GM23338 (cell line): ENCODE measurements at regions not wholly inside any gene's neighbourhood (a gene's known extent, or its start where the extent isn't known, plus 50 kb on each side); places are given as distances from the start of the nearest gene placed in this dataset.
"Not testable (repeated sequence)": the region's sequence is repeated elsewhere in the genome, so short reads cannot be mapped to it uniquely, and the experiment has no call there.

Experiments used
- ATAC-seq: fragments of 200-7000 bp; cut with Tn5 transposase; 3 replicates; pipeline ENCODE4 v1.9.1; 2020
- DNase-seq: peaks from one replicate; pipeline ENCODE4 v3.0.0-alpha.2; 2015; ENCODE audit warnings: low spot score
- H2AFZ ChIP-seq: fragments of 200-600 bp; sonication (generic); 2 replicates; pipeline ENCODE4 v1.8.0; 2016; ENCODE audit warnings: antibody characterized with exemption, mild to moderate bottlenecking, moderate library complexity
- H3F3A ChIP-seq: fragments of 200-600 bp; sonication (generic); replicated peaks from 2 replicates; pipeline ENCODE4 v1.8.0; 2017; ENCODE audit warnings: antibody characterized with exemption, mixed run types, low read depth
- H3K27ac ChIP-seq: fragments of 200-600 bp; sonication (generic); 2 replicates; pipeline ENCODE4 v1.6.1; 2016; ENCODE audit warnings: low read depth
- H3K27me3 ChIP-seq: fragments of 200-600 bp; sonication (generic); 2 replicates; pipeline ENCODE4 v1.8.0; 2016; ENCODE audit warnings: mild to moderate bottlenecking, mixed run types, moderate library complexity; ENCODE audit not compliant: insufficient read depth
- H3K36me3 ChIP-seq: fragments of 200-600 bp; sonication (generic); 2 replicates; pipeline ENCODE4 v1.8.0; 2016; ENCODE audit warnings: mild to moderate bottlenecking; ENCODE audit not compliant: insufficient read depth
- H3K4me1 ChIP-seq: fragments of 200-600 bp; sonication (generic); 2 replicates; pipeline ENCODE4 v1.8.0; 2016; ENCODE audit warnings: mild to moderate bottlenecking, moderate library complexity; ENCODE audit not compliant: insufficient read depth
- H3K4me2 ChIP-seq: fragments of 200-600 bp; sonication (generic); 2 replicates; pipeline ENCODE4 v1.7.1; 2017; ENCODE audit warnings: mixed run types
- H3K4me3 ChIP-seq: fragments of 200-600 bp; sonication (generic); 2 replicates; pipeline ENCODE4 v1.6.1; 2016; ENCODE audit warnings: mixed run types
- H3K79me2 ChIP-seq: fragments of 200-600 bp; sonication (generic); replicated peaks from 2 replicates; pipeline ENCODE4 v1.8.0; 2017; ENCODE audit warnings: mild to moderate bottlenecking; ENCODE audit not compliant: insufficient read depth
- H3K9me2 ChIP-seq: fragments of 200-600 bp; sonication (generic); 2 replicates; pipeline ENCODE4 v1.8.0; 2017; ENCODE audit not compliant: insufficient read depth
- H4K20me1 ChIP-seq: fragments of 200-600 bp; sonication (generic); replicated peaks from 2 replicates; pipeline ENCODE4 v1.8.0; 2017; ENCODE audit warnings: mild to moderate bottlenecking; ENCODE audit not compliant: insufficient read depth
- H3K27ac Mint-ChIP-seq: 2 replicates; pipeline ENCODE4 v1.8.0; 2020; ENCODE audit warnings: inconsistent platforms, mild to moderate bottlenecking, moderate library complexity, mixed read lengths
- H3K27me3 Mint-ChIP-seq: 3 replicates; pipeline ENCODE4 v1.8.0; 2022; ENCODE audit warnings: low read depth, mild to moderate bottlenecking, moderate library complexity, mixed read lengths, inconsistent platforms; ENCODE audit not compliant: insufficient read depth, poor library complexity
- H3K36me3 Mint-ChIP-seq: 3 replicates; pipeline ENCODE4 v1.8.0; 2021; ENCODE audit warnings: low read depth, mild to moderate bottlenecking, inconsistent platforms, moderate library complexity, mixed read lengths
- H3K4me1 Mint-ChIP-seq: 3 replicates; pipeline ENCODE4 v1.8.0; 2020; ENCODE audit warnings: mild to moderate bottlenecking, inconsistent platforms, mixed read lengths
- H3K4me3 Mint-ChIP-seq: 3 replicates; pipeline ENCODE4 v1.8.0; 2021; ENCODE audit warnings: moderate library complexity, mild to moderate bottlenecking, inconsistent platforms, mixed read lengths
- H3K9me3 Mint-ChIP-seq: 3 replicates; pipeline ENCODE4 v1.8.0; 2020; ENCODE audit warnings: moderate library complexity, mild to moderate bottlenecking, inconsistent platforms, mixed read lengths
- JUNB ChIP-seq: IDR thresholded peaks from one replicate; pipeline ENCODE4 v1.6.1; 2016; ENCODE audit warnings: antibody characterized with exemption; ENCODE audit not compliant: unreplicated experiment
- POLR2AphosphoS5 ChIP-seq: IDR thresholded peaks from 2 replicates; pipeline ENCODE4 v1.6.1; 2016; ENCODE audit warnings: antibody characterized with exemption, low read depth
- ZNF114 ChIP-seq: fragments of 250-450 bp; sonication (Bioruptor Pico); IDR thresholded peaks from 2 replicates; pipeline ENCODE4 v1.5.0; 2020; ENCODE audit warnings: mild to moderate bottlenecking, moderate library complexity
- ZNF331 ChIP-seq: fragments of 250-450 bp; sonication (Bioruptor Pico); IDR thresholded peaks from 2 replicates; pipeline ENCODE4 v1.5.0; 2020; ENCODE audit warnings: low read depth, mild to moderate bottlenecking, moderate library complexity
- TF ChIP-seq, protein P1 (sequence below): IDR thresholded peaks from 2 replicates; pipeline ENCODE4 v1.6.1; 2016; ENCODE audit warnings: antibody characterized with exemption
- TF ChIP-seq, protein P2 (sequence below): fragments of 250-450 bp; sonication (Bioruptor Pico); IDR thresholded peaks from 2 replicates; pipeline ENCODE4 v1.5.0; 2020; ENCODE audit warnings: mild to moderate bottlenecking, moderate library complexity
- TF ChIP-seq, protein P3 (sequence below), 2 experiments: fragments of 200-600 bp in 1 of 2; sonication (generic) in 1 of 2; conservative IDR thresholded peaks; 2 replicates each; pipeline versions ENCODE4 v1.5.1 to v1.6.1; 2016 to 2017; ENCODE audit warnings: antibody characterized with exemption in 2 of 2, low read depth in 2 of 2, mild to moderate bottlenecking in 2 of 2, moderate library complexity in 1 of 2

DNA sequence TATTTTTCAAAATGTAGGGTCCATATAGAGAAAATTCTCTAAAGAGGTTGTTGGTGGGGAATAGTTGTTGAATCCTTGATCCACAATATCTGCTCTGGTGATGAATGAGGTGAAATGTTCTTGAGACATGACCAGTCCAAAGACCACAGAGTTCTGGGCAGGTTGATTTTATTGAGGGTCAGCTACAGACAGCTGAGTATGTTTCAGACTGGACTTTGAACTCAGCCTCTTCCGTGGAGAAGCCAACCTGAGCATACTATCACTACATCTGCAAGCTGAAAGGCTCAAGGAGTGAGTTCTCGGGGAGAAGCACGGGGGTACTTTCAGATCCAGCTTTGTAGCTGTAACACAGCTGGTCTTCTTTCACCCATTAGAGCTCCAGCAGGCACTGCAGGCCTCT lies 168.4 kb upstream of the NPY2R start (continued):
- TF ChIP-seq, protein P1, sequence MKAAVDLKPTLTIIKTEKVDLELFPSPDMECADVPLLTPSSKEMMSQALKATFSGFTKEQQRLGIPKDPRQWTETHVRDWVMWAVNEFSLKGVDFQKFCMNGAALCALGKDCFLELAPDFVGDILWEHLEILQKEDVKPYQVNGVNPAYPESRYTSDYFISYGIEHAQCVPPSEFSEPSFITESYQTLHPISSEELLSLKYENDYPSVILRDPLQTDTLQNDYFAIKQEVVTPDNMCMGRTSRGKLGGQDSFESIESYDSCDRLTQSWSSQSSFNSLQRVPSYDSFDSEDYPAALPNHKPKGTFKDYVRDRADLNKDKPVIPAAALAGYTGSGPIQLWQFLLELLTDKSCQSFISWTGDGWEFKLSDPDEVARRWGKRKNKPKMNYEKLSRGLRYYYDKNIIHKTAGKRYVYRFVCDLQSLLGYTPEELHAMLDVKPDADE = no peak
- TF ChIP-seq POLR2AphosphoS5 (no peak), JUNB (no peak)

GRCh38 chr4:155042014-155042413 lies 166.4 kb upstream of the NPY2R start:
- Histone ChIP-seq H3K4me1 (no peaks in the 10 kb centered on the region), H3K79me2 (no peaks in the 10 kb centered on the region), H4K20me1 (no peaks in the 10 kb centered on the region), H3K36me3 (no peaks in the 10 kb centered on the region), H3K4me3 (no peak overlapping the region), H3K27ac (no peak overlapping the region), H3K4me2 (no peak overlapping the region), H3F3A (no peaks in the 10 kb centered on the region), H2AFZ (no peak overlapping the region), H3K9me2 (0 out of 2 replicates have a peak, but pooled peaks cover 5% of the 10 kb centered on the region), H3K27me3 (no peaks in the 10 kb centered on the region)
- no peaks in the 10 kb centered on the region for H3K36me3 Mint-ChIP-seq
- no peak overlapping the region for H3K4me3 Mint-ChIP-seq
- ATAC-seq (no peak), DNase-seq (no peak)
- TF ChIP-seq ZNF114 (CRISPR knock-in tag) = no peak
- TF ChIP-seq POLR2AphosphoS5 = no peak
- no peak for TF ChIP-seq ZNF331 (CRISPR knock-in tag)
- TF ChIP-seq, protein P2, sequence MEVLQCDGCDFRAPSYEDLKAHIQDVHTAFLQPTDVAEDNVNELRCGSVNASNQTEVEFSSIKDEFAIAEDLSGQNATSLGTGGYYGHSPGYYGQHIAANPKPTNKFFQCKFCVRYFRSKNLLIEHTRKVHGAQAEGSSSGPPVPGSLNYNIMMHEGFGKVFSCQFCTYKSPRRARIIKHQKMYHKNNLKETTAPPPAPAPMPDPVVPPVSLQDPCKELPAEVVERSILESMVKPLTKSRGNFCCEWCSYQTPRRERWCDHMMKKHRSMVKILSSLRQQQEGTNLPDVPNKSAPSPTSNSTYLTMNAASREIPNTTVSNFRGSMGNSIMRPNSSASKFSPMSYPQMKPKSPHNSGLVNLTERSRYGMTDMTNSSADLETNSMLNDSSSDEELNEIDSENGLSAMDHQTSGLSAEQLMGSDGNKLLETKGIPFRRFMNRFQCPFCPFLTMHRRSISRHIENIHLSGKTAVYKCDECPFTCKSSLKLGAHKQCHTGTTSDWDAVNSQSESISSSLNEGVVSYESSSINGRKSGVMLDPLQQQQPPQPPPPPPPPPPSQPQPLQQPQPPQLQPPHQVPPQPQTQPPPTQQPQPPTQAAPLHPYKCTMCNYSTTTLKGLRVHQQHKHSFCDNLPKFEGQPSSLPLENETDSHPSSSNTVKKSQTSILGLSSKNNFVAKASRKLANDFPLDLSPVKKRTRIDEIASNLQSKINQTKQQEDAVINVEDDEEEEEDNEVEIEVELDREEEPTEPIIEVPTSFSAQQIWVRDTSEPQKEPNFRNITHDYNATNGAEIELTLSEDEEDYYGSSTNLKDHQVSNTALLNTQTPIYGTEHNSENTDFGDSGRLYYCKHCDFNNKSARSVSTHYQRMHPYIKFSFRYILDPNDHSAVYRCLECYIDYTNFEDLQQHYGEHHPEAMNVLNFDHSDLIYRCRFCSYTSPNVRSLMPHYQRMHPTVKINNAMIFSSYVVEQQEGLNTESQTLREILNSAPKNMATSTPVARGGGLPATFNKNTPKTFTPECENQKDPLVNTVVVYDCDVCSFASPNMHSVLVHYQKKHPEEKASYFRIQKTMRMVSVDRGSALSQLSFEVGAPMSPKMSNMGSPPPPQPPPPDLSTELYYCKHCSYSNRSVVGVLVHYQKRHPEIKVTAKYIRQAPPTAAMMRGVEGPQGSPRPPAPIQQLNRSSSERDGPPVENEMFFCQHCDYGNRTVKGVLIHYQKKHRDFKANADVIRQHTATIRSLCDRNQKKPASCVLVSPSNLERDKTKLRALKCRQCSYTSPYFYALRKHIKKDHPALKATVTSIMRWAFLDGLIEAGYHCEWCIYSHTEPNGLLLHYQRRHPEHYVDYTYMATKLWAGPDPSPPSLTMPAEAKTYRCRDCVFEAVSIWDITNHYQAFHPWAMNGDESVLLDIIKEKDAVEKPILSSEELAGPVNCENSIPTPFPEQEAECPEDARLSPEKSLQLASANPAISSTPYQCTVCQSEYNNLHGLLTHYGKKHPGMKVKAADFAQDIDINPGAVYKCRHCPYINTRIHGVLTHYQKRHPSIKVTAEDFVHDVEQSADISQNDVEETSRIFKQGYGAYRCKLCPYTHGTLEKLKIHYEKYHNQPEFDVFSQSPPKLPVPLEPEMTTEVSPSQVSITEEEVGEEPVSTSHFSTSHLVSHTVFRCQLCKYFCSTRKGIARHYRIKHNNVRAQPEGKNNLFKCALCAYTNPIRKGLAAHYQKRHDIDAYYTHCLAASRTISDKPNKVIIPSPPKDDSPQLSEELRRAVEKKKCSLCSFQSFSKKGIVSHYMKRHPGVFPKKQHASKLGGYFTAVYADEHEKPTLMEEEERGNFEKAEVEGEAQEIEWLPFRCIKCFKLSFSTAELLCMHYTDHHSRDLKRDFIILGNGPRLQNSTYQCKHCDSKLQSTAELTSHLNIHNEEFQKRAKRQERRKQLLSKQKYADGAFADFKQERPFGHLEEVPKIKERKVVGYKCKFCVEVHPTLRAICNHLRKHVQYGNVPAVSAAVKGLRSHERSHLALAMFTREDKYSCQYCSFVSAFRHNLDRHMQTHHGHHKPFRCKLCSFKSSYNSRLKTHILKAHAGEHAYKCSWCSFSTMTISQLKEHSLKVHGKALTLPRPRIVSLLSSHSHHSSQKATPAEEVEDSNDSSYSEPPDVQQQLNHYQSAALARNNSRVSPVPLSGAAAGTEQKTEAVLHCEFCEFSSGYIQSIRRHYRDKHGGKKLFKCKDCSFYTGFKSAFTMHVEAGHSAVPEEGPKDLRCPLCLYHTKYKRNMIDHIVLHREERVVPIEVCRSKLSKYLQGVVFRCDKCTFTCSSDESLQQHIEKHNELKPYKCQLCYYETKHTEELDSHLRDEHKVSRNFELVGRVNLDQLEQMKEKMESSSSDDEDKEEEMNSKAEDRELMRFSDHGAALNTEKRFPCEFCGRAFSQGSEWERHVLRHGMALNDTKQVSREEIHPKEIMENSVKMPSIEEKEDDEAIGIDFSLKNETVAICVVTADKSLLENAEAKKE = no peak
- TF ChIP-seq, protein P3, sequence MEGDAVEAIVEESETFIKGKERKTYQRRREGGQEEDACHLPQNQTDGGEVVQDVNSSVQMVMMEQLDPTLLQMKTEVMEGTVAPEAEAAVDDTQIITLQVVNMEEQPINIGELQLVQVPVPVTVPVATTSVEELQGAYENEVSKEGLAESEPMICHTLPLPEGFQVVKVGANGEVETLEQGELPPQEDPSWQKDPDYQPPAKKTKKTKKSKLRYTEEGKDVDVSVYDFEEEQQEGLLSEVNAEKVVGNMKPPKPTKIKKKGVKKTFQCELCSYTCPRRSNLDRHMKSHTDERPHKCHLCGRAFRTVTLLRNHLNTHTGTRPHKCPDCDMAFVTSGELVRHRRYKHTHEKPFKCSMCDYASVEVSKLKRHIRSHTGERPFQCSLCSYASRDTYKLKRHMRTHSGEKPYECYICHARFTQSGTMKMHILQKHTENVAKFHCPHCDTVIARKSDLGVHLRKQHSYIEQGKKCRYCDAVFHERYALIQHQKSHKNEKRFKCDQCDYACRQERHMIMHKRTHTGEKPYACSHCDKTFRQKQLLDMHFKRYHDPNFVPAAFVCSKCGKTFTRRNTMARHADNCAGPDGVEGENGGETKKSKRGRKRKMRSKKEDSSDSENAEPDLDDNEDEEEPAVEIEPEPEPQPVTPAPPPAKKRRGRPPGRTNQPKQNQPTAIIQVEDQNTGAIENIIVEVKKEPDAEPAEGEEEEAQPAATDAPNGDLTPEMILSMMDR (conservative IDR thresholded peaks at IDR 0.05; ENCODE audit: low read depth in 2 of 2) = no peak
- no peaks in the 10 kb centered on the region for H3K27me3 Mint-ChIP-seq
- H3K4me1 Mint-ChIP-seq = no peaks in the 10 kb centered on the region
- H3K9me3 Mint-ChIP-seq = peaks cover 4% of the 10 kb centered on the region; the same call in 1 of the 3 replicates
- H3K27ac Mint-ChIP-seq = no peak overlapping the region

DNA sequence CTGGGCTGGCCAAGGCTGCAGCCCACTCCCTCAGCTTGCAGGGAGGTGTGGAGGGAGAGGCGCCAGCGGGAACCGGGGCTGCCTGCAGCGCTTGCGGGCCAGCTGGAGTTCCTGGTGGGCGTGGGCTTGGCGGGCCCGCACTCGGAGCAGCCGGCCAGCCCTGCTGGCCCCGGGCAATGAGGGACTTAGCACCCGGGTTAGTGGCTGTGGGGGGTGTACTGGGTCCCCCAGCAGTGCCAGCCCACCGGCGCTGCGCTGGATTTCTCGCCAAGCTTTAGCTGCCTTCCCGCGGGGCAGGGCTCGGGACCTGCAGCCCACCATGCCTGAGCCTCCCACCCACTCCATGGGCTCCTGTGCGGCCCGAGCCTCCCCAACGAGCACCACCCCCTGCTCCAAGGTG lies 164.2 kb upstream of the NPY2R start:
- H3K27ac ChIP-seq, H3K4me3 ChIP-seq, DNase-seq, H3F3A ChIP-seq, H3K27me3 ChIP-seq, H3K4me1 Mint-ChIP-seq, H3K79me2 ChIP-seq, H3K4me1 ChIP-seq, H3K27me3 Mint-ChIP-seq, H3K9me2 ChIP-seq, H4K20me1 ChIP-seq, ATAC-seq, H3K4me3 Mint-ChIP-seq, H2AFZ ChIP-seq, H3K27ac Mint-ChIP-seq, H3K36me3 ChIP-seq, H3K36me3 Mint-ChIP-seq, H3K4me2 ChIP-seq: not testable (repeated sequence)
- H3K9me3 Mint-ChIP-seq = peaks cover 10% of the 10 kb centered on the region; the same call in 2 of the 3 replicates
